HG03565 (cell line): ENCODE measurements at regions not wholly inside any gene's neighbourhood (a gene's known extent, or its start where the extent isn't known, plus 50 kb on each side); places are given as distances from the start of the nearest gene placed in this dataset.

Experiments used
- ATAC-seq: cut with Tn5 transposase; IDR thresholded peaks from one replicate; pipeline ENCODE4 v1.9.1; 2021; ENCODE audit warnings: mild to moderate bottlenecking, moderate library complexity; ENCODE audit not compliant: unreplicated experiment

DNA sequence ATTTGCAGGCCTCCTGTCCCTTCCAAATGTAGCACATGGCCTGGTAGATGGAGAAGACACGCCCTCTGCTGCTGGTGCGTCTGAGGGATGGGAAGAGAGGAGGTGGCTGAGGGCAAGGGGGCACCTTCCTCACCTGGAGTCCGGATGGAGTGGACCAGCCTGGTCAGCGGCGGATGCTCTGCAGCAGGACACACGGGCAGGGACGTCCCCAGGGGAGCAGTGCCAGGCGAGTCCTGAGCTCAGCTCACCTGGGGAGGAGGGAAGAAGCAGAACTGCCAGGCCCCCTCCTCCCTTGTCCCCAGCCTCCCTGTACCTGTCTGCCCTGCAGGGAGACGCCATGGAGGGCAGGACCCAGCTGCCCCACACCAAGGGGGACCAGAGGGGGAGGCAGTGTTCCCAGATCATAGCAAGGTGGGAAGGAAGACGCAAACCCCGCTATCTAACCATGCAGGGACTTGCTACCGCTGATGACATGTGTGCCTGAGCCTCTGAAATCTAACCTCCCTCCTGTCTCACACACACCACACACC, 1495.9 kb downstream of the BRD1 start:
- no peak for ATAC-seq

GRCh38 chr22:48331266-48331665, 1496.4 kb downstream of the BRD1 start:
- no peak for ATAC-seq

DNA sequence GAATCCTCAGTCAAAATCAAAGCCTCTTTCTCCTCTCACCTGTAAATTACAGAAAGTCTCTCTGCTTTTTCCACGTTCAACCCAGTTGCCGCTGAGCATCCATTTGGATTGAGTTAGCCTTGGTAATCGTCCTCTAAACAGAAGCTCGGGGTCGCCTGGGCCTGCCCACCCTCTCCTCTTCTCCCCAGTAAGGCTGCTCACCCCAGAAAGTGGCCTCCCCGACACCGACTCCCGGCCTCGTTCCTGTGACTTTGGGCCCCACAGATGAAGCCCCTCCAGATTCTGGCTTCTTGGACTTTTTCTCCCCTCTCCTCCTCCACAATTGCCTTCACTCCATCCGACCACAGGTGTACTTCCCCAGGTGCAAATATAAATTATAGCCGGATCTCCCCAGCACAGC, 1500.0 kb downstream of the BRD1 start:
- no peak for ATAC-seq

DNA sequence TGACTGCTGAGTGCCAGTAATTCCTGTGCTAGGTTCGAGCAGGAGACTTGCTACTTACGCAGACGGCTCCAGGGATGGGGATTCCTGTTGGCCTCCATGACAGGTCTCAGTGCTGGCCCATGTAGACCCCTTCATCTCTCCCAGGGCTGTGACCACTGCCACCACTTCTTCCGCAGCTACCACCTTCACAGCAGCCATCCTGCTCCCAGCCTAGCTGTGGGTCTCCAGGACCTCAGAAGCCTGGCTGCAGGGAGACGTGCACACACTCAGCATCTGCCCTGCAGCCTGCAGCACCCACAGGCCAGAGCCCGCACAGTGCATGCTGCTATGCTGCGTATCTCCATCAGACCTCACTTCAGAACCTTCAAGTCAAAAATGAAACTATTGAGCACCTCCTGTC, 1503.9 kb downstream of the BRD1 start:
- no peak for ATAC-seq

- no peak for ATAC-seq
Measured at GRCh38 chr22:48322907-48323306, 1504.8 kb downstream of the BRD1 start.

DNA sequence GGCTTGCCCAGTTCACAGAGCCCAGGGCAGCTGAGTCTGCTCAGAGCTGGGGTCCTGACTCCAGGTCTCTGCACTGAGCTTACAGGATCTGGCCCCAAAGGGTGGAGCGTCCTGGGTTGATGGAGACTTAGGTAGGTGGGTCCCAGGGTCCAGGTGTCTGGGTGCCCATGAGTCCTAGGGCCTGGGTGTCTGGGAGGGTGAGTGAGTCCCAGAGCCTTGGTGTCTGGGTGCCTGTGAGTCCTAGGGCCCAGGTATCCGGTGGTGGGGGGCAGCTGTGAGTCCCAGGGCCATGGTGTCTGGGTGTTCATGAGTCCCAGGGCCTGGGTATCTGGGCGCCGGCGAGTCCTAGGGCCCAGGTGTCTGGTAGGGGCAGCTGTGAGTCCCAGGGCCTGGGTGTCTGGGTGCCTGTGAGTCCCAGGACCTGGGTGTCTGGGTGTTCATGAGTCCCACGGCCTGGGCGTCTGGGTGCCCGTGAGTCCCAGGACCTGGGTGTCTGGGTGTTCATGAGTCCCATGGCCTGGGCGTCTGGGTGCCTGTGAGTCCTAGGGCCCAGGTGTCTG, 1505.6 kb downstream of the BRD1 start:
- no peak for ATAC-seq

- ATAC-seq: no peak
Measured at GRCh38 chr22:48320683-48321451, 1506.8 kb downstream of the BRD1 start.

DNA sequence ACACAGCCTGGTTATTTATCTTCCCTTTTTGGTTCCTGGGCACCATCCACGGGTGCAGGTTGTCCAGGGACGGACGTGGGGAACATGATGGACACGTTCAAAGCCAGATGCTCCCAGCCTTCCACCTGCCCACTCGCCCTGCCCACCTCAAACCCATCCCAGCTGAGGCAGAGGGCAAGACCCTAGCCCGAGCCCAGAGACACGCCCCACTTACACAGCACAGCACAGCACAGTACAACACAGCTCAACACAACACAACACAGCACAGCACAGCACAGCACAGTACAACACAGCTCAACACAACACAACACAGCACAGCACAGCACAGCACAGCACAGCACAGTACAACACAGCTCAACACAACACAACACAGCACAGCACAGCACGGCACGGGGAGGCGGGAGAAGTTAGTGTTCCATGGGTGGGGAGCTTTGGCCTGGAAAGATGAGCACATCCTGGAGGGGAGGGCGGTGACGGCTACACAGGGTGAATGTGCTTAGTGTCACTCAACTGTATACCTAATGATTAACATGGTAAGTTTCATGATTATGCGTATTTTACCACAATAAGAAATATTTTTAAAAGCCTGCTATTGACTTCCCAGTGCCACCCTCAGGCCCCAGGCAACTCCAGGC, 1507.5 kb downstream of the BRD1 start:
- no peak for ATAC-seq

- ATAC-seq: no peak
Measured at GRCh38 chr22:48319321-48320047, 1508.2 kb downstream of the BRD1 start.

DNA sequence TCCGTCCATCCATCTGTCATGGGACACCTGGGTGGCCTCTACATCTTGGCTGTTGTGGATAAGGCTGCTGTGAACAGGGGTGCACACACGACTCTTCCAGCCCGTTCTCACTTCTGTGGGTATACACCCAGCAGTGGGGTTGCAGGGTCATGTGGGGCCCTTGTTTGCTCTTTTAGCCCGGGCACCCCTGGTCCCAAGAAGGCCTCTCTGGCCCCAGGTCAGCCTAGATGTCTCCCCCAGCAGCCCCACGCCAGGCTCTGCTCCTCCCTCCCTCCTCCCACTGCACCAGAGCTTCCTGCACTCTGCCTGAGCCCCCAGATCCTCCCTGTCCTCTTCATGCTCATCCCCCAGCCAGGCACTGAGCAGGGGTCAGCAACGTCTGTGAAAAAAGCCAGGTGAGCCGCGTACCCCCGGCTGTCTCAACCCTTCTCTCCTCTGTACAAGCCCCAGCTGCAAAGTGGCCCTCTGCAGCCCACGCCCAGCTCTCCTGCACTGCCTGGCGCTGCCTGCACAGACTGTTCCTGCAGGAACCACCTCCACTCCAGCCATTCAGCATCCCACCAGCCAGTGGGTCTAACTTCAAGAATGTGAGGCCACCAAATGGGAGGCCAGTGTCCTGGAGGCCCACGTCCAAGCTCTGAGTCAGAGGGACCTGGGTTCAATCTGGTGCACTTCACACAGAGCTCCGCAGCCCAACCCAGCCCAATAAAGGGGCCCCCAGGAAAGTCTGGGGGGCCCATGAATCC, 1508.9 kb downstream of the BRD1 start:
- ATAC-seq: no peak

- ATAC-seq: no peak
Measured at GRCh38 chr22:48318173-48318572, 1509.5 kb downstream of the BRD1 start.

GRCh38 chr22:48316257-48317250, 1511.1 kb downstream of the BRD1 start:
- ATAC-seq: no peak

GRCh38 chr22:48315439-48316256, 1512.0 kb downstream of the BRD1 start:
- ATAC-seq: no peak

DNA sequence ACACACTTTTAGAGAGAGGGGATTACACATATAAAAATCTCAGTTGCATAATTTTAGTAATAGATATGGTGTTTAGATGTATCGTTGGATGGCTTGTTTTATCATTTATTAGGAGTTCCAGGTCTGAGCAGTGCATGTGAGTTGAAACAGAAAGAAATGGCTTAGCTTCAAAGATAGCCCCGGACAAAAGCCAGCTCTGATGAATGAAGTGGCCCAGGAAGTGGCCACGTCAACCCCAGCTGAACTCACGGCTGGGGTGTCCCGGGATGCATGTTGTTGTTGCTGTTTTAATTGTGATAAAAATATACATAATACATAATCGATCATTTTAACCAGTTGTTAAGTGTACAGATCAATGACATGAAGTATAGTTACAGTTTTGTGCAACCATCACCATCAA, 1513.6 kb downstream of the BRD1 start:
- no peak for ATAC-seq

GRCh38 chr22:48313175-48313830, 1514.4 kb downstream of the BRD1 start:
- no peak for ATAC-seq

DNA sequence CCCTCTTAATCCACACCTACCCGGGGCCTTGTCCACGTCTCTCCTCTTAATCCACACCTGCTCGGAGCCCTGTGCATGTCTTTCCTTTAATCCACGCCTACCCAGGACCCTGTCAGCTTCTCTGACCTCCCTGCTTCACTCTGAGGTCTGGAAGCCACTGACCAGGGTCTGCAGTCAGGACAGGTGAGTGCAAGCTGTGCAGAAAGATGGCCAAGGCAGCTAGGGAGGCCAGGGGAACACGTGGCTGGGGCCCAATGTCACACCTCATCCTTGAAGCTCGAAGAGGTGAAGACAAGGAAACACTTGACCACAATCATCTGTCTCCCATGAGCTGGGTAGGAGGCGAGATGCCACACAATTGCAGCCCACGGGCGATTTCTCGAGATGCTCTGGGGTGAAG, 1516.9 kb downstream of the BRD1 start:
- no peak for ATAC-seq

DNA sequence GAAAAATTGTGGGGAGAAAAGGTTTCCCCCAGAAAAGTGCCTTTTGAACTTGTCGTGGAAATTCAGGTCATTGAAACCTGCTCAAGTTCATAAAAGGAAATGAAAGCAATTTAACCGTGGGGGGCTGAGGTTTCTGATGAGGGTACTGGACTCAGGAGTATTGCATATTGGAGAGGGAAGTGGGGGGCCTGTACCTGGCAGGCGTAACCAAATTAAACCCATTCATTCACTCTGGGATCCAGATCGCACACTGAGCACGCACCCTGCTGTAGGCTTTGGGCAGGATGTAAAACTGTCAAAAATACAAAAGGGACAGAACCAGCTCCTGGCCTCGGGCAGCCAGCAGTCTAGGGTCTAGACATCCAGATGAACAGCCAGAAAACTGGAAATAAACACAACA, 1517.4 kb downstream of the BRD1 start:
- ATAC-seq: no peak

- no peak for ATAC-seq
Measured at GRCh38 chr22:48309836-48310235, 1517.8 kb downstream of the BRD1 start.
